ENCODE measurements at regions not wholly inside any gene's neighbourhood (a gene's known extent, or its start where the extent isn't known, plus 50 kb on each side); places are given as distances from the start of the nearest gene placed in this dataset.
"Not testable (repeated sequence)": the region's sequence is repeated elsewhere in the genome, so short reads cannot be mapped to it uniquely, and the experiment has no call there.

- H3K4me2 ChIP-seq (ENCODE audit: low read depth, low read length, poor library complexity, severe bottlenecking): no peak overlapping the region
Measured at GRCh38 chr9:108033976-108034964, 544.7 kb upstream of the KLF4 start.

GRCh38 chr9:108032079-108032478 is 542.5 kb upstream of the KLF4 start:
- H3K4me2 ChIP-seq (ENCODE audit: low read depth, low read length, poor library complexity, severe bottlenecking); H3K4me3 ChIP-seq (ENCODE audit: low read length, poor library complexity, severe bottlenecking); H3K36me3 ChIP-seq (ENCODE audit: insufficient read depth, low read length); H3K9me2 ChIP-seq (replicated peaks; ENCODE audit: low read depth, low read length); H2AFZ ChIP-seq (ENCODE audit: low read length); H3K9me3 ChIP-seq (ENCODE audit: insufficient read depth, low read depth, low read length); H3K79me2 ChIP-seq (ENCODE audit: insufficient read depth, low read length); H3K27me3 ChIP-seq (ENCODE audit: insufficient read depth, low read length, poor library complexity, severe bottlenecking); H3K4me1 ChIP-seq (ENCODE audit: insufficient read depth, low read length, poor library complexity, severe bottlenecking); H4K20me1 ChIP-seq (ENCODE audit: insufficient read depth, low read length, poor library complexity, severe bottlenecking); H3K9ac ChIP-seq (ENCODE audit: low read depth, low read length, poor library complexity, severe bottlenecking); H3F3A ChIP-seq (ENCODE audit: low read depth): not testable (repeated sequence)

More at GRCh38 chr9:108033976-108034964, 544.7 kb upstream of the KLF4 start:
- H3K27me3 ChIP-seq (ENCODE audit: insufficient read depth, low read length, poor library complexity, severe bottlenecking): no peaks in the 10 kb centered on the region
- no peaks in the 10 kb centered on the region for H3F3A ChIP-seq (ENCODE audit: low read depth)
- TF ChIP-seq, protein P1, sequence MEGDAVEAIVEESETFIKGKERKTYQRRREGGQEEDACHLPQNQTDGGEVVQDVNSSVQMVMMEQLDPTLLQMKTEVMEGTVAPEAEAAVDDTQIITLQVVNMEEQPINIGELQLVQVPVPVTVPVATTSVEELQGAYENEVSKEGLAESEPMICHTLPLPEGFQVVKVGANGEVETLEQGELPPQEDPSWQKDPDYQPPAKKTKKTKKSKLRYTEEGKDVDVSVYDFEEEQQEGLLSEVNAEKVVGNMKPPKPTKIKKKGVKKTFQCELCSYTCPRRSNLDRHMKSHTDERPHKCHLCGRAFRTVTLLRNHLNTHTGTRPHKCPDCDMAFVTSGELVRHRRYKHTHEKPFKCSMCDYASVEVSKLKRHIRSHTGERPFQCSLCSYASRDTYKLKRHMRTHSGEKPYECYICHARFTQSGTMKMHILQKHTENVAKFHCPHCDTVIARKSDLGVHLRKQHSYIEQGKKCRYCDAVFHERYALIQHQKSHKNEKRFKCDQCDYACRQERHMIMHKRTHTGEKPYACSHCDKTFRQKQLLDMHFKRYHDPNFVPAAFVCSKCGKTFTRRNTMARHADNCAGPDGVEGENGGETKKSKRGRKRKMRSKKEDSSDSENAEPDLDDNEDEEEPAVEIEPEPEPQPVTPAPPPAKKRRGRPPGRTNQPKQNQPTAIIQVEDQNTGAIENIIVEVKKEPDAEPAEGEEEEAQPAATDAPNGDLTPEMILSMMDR (conservative IDR thresholded peaks at IDR 0.05; ENCODE audit: low read length): no peak
- TF ChIP-seq EZH2phosphoT487 (IDR thresholded peaks at IDR 0.05; ENCODE audit: borderline replicate concordance): no peak
- H3K79me2 ChIP-seq (ENCODE audit: insufficient read depth, low read length): no peaks in the 10 kb centered on the region
- H3K9ac ChIP-seq (ENCODE audit: low read depth, low read length, poor library complexity, severe bottlenecking): no peak overlapping the region
- no peaks in the 10 kb centered on the region for H3K9me2 ChIP-seq (replicated peaks; ENCODE audit: low read depth, low read length)
- H3K4me1 ChIP-seq (ENCODE audit: insufficient read depth, low read length, poor library complexity, severe bottlenecking): no peaks in the 10 kb centered on the region
- H3K36me3 ChIP-seq (ENCODE audit: insufficient read depth, low read length): no peaks in the 10 kb centered on the region
- H4K20me1 ChIP-seq (ENCODE audit: insufficient read depth, low read length, poor library complexity, severe bottlenecking): no peaks in the 10 kb centered on the region
- H2AFZ ChIP-seq (ENCODE audit: low read length): no peak overlapping the region
- H3K4me3 ChIP-seq (ENCODE audit: low read length, poor library complexity, severe bottlenecking): no peak overlapping the region
- H3K9me3 ChIP-seq (ENCODE audit: insufficient read depth, low read depth, low read length): peaks cover 3% of the 10 kb centered on the region; the same call in 1 of the 2 replicates

DNA sequence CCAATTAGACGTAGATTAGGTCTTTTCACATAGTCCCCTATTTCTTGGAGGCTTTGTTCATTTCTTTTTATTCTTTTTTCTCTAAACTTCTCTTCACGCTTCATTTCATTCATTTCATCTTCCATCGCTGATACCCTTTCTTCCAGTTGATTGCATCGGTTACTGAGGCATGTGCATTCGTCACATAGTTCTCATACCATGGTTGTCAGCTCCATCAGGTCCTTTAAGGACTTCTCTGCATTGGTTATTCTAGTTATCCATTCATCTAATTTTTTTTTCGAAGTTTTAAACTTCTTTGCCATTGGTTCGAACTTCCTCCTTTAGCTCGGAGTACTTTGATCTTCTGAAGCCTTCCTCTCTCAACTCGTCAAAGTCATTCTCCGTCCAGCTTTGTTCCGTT is 541.7 kb upstream of the KLF4 start:
- not testable (repeated sequence) for H3K27me3 ChIP-seq (ENCODE audit: insufficient read depth, low read length, poor library complexity, severe bottlenecking); H3K79me2 ChIP-seq (ENCODE audit: insufficient read depth, low read length); H3K4me2 ChIP-seq (ENCODE audit: low read depth, low read length, poor library complexity, severe bottlenecking); H3F3A ChIP-seq (ENCODE audit: low read depth); H2AFZ ChIP-seq (ENCODE audit: low read length); H4K20me1 ChIP-seq (ENCODE audit: insufficient read depth, low read length, poor library complexity, severe bottlenecking); H3K9me3 ChIP-seq (ENCODE audit: insufficient read depth, low read depth, low read length); H3K4me3 ChIP-seq (ENCODE audit: low read length, poor library complexity, severe bottlenecking); H3K36me3 ChIP-seq (ENCODE audit: insufficient read depth, low read length); H3K9ac ChIP-seq (ENCODE audit: low read depth, low read length, poor library complexity, severe bottlenecking); H3K9me2 ChIP-seq (replicated peaks; ENCODE audit: low read depth, low read length); H3K4me1 ChIP-seq (ENCODE audit: insufficient read depth, low read length, poor library complexity, severe bottlenecking)

DNA sequence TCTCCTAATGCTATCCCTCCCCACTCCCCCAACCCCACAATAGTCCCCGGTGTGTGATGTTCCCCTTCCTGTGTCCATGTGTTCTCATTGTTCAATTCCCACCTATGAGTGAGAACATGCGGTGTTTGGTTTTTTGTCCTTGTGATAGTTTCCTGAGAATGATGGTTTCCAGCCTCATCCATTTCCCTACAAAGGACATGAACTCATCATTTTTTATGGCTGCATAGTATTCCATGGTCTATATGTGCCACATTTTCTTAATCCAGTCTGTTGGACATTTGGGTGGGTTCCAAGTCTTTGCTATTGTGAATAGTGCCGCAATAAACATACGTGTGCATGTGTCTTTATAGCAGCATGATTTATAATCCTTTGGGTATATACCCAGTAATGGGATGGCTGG is 537.1 kb upstream of the KLF4 start:
- not testable (repeated sequence) for H3K4me3 ChIP-seq (ENCODE audit: low read length, poor library complexity, severe bottlenecking); H3K9me2 ChIP-seq (replicated peaks; ENCODE audit: low read depth, low read length); H3K4me2 ChIP-seq (ENCODE audit: low read depth, low read length, poor library complexity, severe bottlenecking); H3K9me3 ChIP-seq (ENCODE audit: insufficient read depth, low read depth, low read length); H3K27me3 ChIP-seq (ENCODE audit: insufficient read depth, low read length, poor library complexity, severe bottlenecking); H3K79me2 ChIP-seq (ENCODE audit: insufficient read depth, low read length); H3K9ac ChIP-seq (ENCODE audit: low read depth, low read length, poor library complexity, severe bottlenecking); H3K36me3 ChIP-seq (ENCODE audit: insufficient read depth, low read length); H3F3A ChIP-seq (ENCODE audit: low read depth); H3K4me1 ChIP-seq (ENCODE audit: insufficient read depth, low read length, poor library complexity, severe bottlenecking); H2AFZ ChIP-seq (ENCODE audit: low read length); H4K20me1 ChIP-seq (ENCODE audit: insufficient read depth, low read length, poor library complexity, severe bottlenecking)

Data from Loucy (cell line).